ENCODE measurements at regions not wholly inside any gene's neighbourhood (a gene's known extent, or its start where the extent isn't known, plus 50 kb on each side); places are given as distances from the start of the nearest gene placed in this dataset.

DNA sequence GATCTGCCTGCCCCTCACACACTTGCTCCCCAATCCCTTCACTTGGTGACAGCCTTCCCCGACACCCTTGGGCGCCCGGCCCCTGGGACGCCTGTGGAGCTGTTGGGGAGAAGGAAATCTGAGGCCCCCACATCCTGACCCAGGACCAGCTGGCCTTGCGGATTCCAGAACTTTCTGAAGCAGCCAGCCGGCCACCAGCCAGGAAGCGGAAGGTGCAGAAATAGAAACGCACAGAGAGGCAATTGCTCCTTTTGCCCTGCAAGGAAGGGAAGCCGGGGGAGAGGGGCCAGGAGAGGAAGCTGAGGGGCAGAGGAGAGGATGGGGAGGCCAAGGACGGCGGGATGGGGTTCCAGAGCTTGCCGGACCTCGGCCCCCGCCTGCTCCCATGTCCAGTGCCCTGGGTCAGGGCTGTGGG is 66.7 kb upstream of the LINC01488 start:
- Mint-ChIP-seq H3K27ac (no peak overlapping the region), H3K27me3 (ENCODE audit: insufficient read depth) (no peaks in the 10 kb centered on the region), H3K4me1 (no peaks in the 10 kb centered on the region), H3K9me3 (no peaks in the 10 kb centered on the region), H3K4me3 (no peak overlapping the region), H3K36me3 (ENCODE audit: low read depth) (no peaks in the 10 kb centered on the region)
- TF ChIP-seq CTCF (conservative IDR thresholded peaks at IDR 0.05), result no peak
- Histone ChIP-seq H3K4me1 (ENCODE audit: control insufficient read depth, insufficient read depth, low read length) (no peaks in the 10 kb centered on the region), H3K36me3 (ENCODE audit: control insufficient read depth, insufficient read depth, low read length) (no peaks in the 10 kb centered on the region), H3K27ac (ENCODE audit: low read depth, low read length) (no peak overlapping the region), H3K27me3 (ENCODE audit: control insufficient read depth, insufficient read depth, low read length, poor library complexity, severe bottlenecking) (no peaks in the 10 kb centered on the region), H3K9ac (ENCODE audit: extremely low read depth, low read length, poor library complexity, severe bottlenecking) (no peak overlapping the region), H3K9me3 (ENCODE audit: control insufficient read depth, low read length) (no peaks in the 10 kb centered on the region), H3K4me3 (ENCODE audit: low read length) (no peak overlapping the region)
- DNase-seq, result no peak
- WGBS, 2 experiments (ENCODE audit: insufficient coverage in 1 of 2, insufficient read length in 1 of 2), result 91 to 93% methylated on average over 6 to 14 of the region's 14 CpGs

GRCh38 chr11:69415411-69416142 is 65.9 kb upstream of the LINC01488 start:
- Mint-ChIP-seq H3K4me3 (no peak overlapping the region), H3K27ac (no peak overlapping the region), H3K4me1 (no peaks in the 10 kb centered on the region), H3K27me3 (ENCODE audit: insufficient read depth) (no peaks in the 10 kb centered on the region), H3K36me3 (ENCODE audit: low read depth) (no peaks in the 10 kb centered on the region), H3K9me3 (no peaks in the 10 kb centered on the region)
- Histone ChIP-seq H3K27me3 (ENCODE audit: control insufficient read depth, insufficient read depth, low read length, poor library complexity, severe bottlenecking) (no peaks in the 10 kb centered on the region), H3K9ac (ENCODE audit: extremely low read depth, low read length, poor library complexity, severe bottlenecking) (no peak overlapping the region), H3K9me3 (ENCODE audit: control insufficient read depth, low read length) (no peaks in the 10 kb centered on the region), H3K27ac (ENCODE audit: low read depth, low read length) (no peak overlapping the region), H3K4me1 (ENCODE audit: control insufficient read depth, insufficient read depth, low read length) (no peaks in the 10 kb centered on the region), H3K4me3 (ENCODE audit: low read length) (no peak overlapping the region), H3K36me3 (ENCODE audit: control insufficient read depth, insufficient read depth, low read length) (no peaks in the 10 kb centered on the region)
- no peak for TF ChIP-seq CTCF (conservative IDR thresholded peaks at IDR 0.05)
- DNase-seq, result no peak
- 92 to 93% methylated on average over 5 to 12 of the region's 12 CpGs for WGBS, 2 experiments (ENCODE audit: insufficient coverage in 1 of 2, insufficient read length in 1 of 2)

DNA sequence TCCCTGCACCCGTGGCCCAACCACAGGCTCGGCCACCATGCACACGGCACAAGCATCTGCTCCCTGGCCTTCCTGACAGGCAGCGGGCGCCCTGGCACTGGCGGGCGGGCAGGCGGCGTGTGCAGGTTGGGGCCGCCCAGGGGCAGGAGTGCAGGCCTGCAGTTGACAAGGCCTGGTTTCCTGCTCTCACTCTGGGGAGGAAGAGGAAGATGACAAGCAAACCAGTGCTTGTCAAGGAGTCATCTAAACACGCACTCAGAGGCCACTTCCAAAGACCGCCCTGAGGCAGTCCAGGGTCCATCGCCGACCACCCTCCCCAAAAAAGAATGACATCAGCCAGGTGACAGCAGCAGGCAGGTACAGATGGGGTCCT is 65.3 kb upstream of the LINC01488 start:
- no peaks in the 10 kb centered on the region for H3K9me3 Mint-ChIP-seq
- no peak overlapping the region for H3K4me3 ChIP-seq (ENCODE audit: low read length)
- no peaks in the 10 kb centered on the region for H3K9me3 ChIP-seq (ENCODE audit: control insufficient read depth, low read length)
- H3K4me3 Mint-ChIP-seq, result no peak overlapping the region
- no peak overlapping the region for H3K27ac ChIP-seq (ENCODE audit: low read depth, low read length)
- H3K4me1 ChIP-seq (ENCODE audit: control insufficient read depth, insufficient read depth, low read length), result no peaks in the 10 kb centered on the region
- H3K27me3 ChIP-seq (ENCODE audit: control insufficient read depth, insufficient read depth, low read length, poor library complexity, severe bottlenecking), result no peaks in the 10 kb centered on the region
- H3K4me1 Mint-ChIP-seq, result no peaks in the 10 kb centered on the region
- H3K36me3 Mint-ChIP-seq (ENCODE audit: low read depth), result no peaks in the 10 kb centered on the region
- H3K27ac Mint-ChIP-seq, result no peak overlapping the region
- no peak overlapping the region for H3K9ac ChIP-seq (ENCODE audit: extremely low read depth, low read length, poor library complexity, severe bottlenecking)
- no peaks in the 10 kb centered on the region for H3K27me3 Mint-ChIP-seq (ENCODE audit: insufficient read depth)
- DNase-seq, result no peak
- H3K36me3 ChIP-seq (ENCODE audit: control insufficient read depth, insufficient read depth, low read length), result no peaks in the 10 kb centered on the region
- 92 to 100% methylated on average over 6 to 14 of the region's 14 CpGs for WGBS, 2 experiments (ENCODE audit: insufficient coverage in 1 of 2, insufficient read length in 1 of 2)
- no peak for TF ChIP-seq CTCF (conservative IDR thresholded peaks at IDR 0.05)

Measured in endodermal cell (in vitro differentiated cells).